GM10266 (cell line): ENCODE measurements at regions not wholly inside any gene's neighbourhood (a gene's known extent, or its start where the extent isn't known, plus 50 kb on each side); places are given as distances from the start of the nearest gene placed in this dataset.

Experiments used
- DNase-seq: peaks from one replicate; pipeline ENCODE4 v3.0.0; 2012; ENCODE audit errors: extremely low spot score
- CTCF ChIP-seq: IDR thresholded peaks from 2 replicates; pipeline ENCODE4 v1.5.1; 2012; ENCODE audit warnings: mild to moderate bottlenecking, low read depth; ENCODE audit not compliant: control insufficient read depth, insufficient read depth; ENCODE audit errors: missing control alignments

DNA sequence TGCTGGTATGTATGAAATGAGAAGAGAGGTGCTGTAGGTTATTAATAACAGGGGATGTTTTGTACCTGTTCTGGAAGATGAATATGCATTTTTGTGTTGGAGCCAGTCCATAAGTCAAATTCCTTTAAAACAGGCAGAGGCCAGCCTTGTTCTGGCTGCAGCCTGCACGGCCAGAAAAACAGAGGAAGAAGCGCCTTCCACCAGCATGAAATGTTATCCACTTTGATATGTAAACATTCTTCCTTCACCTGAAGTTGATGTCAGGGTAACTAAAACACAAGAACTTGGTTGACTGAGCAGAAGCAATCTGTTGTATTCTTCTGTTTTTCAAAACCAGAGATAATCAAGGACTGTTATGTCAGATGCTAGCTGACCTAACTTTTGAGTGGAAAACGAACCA is 237.9 kb upstream of the PLEKHG7 start:
- TF ChIP-seq CTCF, result no peak
- no peak for DNase-seq

GRCh38 chr12:92463171-92463570 is 239.6 kb upstream of the PLEKHG7 start:
- TF ChIP-seq CTCF, result no peak

GRCh38 chr12:92462527-92462926 is 240.3 kb upstream of the PLEKHG7 start:
- DNase-seq, result no peak
- no peak for TF ChIP-seq CTCF

More at GRCh38 chr12:92463171-92463570, 239.6 kb upstream of the PLEKHG7 start:
- no peak for DNase-seq

GRCh38 chr12:92462049-92462448 is 240.7 kb upstream of the PLEKHG7 start:
- DNase-seq, result peak; percentile 33
- TF ChIP-seq CTCF, result no peak

GRCh38 chr12:92459850-92460249 is 242.9 kb upstream of the PLEKHG7 start:
- TF ChIP-seq CTCF, result no peak
- no peak for DNase-seq

DNA sequence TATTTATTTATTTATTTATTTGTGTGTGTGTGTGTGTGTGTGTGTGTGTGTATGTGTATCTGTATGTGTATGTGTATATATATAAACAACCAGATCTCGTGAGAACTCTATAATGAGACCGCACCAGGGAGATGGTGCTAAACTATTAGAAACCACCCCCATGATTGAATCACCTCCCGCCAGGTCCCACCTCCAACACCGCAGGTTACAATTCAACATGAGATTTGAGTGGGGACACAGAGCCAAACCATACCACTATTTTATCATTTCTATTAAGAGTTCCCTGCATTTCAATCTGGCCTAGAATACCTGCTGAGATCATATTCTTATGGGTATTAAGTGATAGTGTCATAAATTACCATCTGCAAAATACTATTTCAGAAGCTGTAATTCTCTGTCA is 243.8 kb upstream of the PLEKHG7 start:
- no peak for TF ChIP-seq CTCF
- no peak for DNase-seq

DNA sequence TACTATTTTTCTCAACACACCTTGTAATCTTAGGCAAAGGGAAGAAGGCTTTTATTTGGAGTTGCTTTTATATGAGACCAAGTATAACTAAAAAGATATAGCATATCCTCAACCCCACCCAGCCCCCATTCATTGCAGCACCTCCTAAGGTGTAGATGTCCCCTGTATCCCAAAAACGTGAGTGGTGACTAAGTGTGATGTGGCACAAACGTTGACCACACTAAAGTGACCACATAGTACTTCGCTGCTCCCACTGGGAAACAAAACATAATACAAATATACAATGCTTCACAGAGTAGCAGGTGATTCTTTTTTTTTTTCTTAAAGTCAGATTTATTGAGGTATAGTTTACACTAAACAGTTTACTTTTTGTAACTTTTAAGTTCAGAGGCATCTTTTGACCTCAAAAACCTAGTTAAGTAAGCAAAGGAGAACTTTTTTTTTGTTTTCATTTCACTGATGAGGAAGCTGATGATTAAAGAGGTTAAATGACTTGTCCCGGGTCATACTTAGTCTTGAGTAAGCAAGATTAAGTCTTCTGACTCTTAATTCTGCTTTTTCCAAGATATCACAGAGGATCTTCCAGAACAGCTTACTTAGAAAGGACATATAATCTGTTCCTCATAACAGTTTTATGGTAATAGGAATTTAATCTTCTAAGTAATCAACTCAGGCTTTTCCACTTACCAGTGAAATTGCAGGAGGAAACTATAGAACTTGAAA is 245.2 kb upstream of the PLEKHG7 start:
- TF ChIP-seq CTCF, result no peak
- DNase-seq, result no peak
